ENCODE measurements at regions not wholly inside any gene's neighbourhood (a gene's known extent, or its start where the extent isn't known, plus 50 kb on each side); places are given as distances from the start of the nearest gene placed in this dataset.

- TF ChIP-seq POLR2A (IDR thresholded peaks at IDR 0.05; ENCODE audit: low read depth, low read length) (no peak), CTCF (IDR thresholded peaks at IDR 0.05; ENCODE audit: extremely low read depth in 1 of 2, insufficient read depth in 1 of 2, low read depth in 1 of 2, low read length in 2 of 2) (no peak), POLR2AphosphoS5 (IDR thresholded peaks at IDR 0.05; ENCODE audit: insufficient read depth, low read depth, low read length) (no peak), EZH2 (IDR thresholded peaks at IDR 0.05; ENCODE audit: borderline replicate concordance, low read depth, low read length, severe bottlenecking) (no peak), MYC (IDR thresholded peaks at IDR 0.05; ENCODE audit: low read depth, low read length) (no peak), FOS (IDR thresholded peaks at IDR 0.05; ENCODE audit: borderline replicate concordance, insufficient read depth, low read length) (no peak), GATA2 (IDR thresholded peaks at IDR 0.05; ENCODE audit: insufficient read depth, insufficient read length, low read depth, low read length) (no peak)
Observed at GRCh38 chr2:239552213-239552926, 151.6 kb upstream of the HDAC4 start.
